ENCODE measurements at regions not wholly inside any gene's neighbourhood (a gene's known extent, or its start where the extent isn't known, plus 50 kb on each side); places are given as distances from the start of the nearest gene placed in this dataset.

GRCh38 chr10:130902471-130902870 lies 409.1 kb downstream of the TCERG1L start:
- Histone ChIP-seq H3K9me3 (ENCODE audit: control insufficient read depth in 4 of 4, insufficient read depth in 3 of 4, low read length in 3 of 4) (peaks cover 0 to 4% (median 0%) of the 10 kb centered on the region in 4 donors), H3K4me1 (ENCODE audit: control insufficient read depth in 5 of 5, insufficient read depth in 5 of 5, low read length in 5 of 5) (no peaks in the 10 kb centered on the region), H3K9ac (ENCODE audit: insufficient read depth in 1 of 2, low read length in 2 of 2) (no peak overlapping the region), H3K27me3 (ENCODE audit: control insufficient read depth in 3 of 3, insufficient read depth in 3 of 3, low read length in 2 of 3) (no peaks in the 10 kb centered on the region), H3K27ac (ENCODE audit: low read depth in 1 of 2, low read length in 1 of 2) (no peak overlapping the region), H3K4me3 (no peak overlapping the region), H3K36me3 (ENCODE audit: control insufficient read depth in 4 of 4, insufficient read depth in 4 of 4, low read length in 4 of 4) (no peaks in the 10 kb centered on the region)
- DNase-seq, result no peak
- no peak for ATAC-seq (ENCODE audit: insufficient read depth, low FRiP score)
- no peak for TF ChIP-seq CTCF (IDR thresholded peaks at IDR 0.05; ENCODE audit: control extremely low read depth, extremely low read depth)
- 73 to 82% methylated on average over 8 of the region's 8 CpGs for WGBS, 2 donors

GRCh38 chr10:130902929-130903328 lies 408.6 kb downstream of the TCERG1L start:
- no peak for ATAC-seq (ENCODE audit: insufficient read depth, low FRiP score)
- Histone ChIP-seq H3K27ac (ENCODE audit: low read depth in 1 of 2, low read length in 1 of 2) (no peak overlapping the region), H3K27me3 (ENCODE audit: control insufficient read depth in 3 of 3, insufficient read depth in 3 of 3, low read length in 2 of 3) (no peaks in the 10 kb centered on the region), H3K4me3 (no peak overlapping the region), H3K9ac (ENCODE audit: insufficient read depth in 1 of 2, low read length in 2 of 2) (no peak overlapping the region), H3K4me1 (ENCODE audit: control insufficient read depth in 5 of 5, insufficient read depth in 5 of 5, low read length in 5 of 5) (no peaks in the 10 kb centered on the region), H3K36me3 (ENCODE audit: control insufficient read depth in 4 of 4, insufficient read depth in 4 of 4, low read length in 4 of 4) (no peaks in the 10 kb centered on the region), H3K9me3 (ENCODE audit: control insufficient read depth in 4 of 4, insufficient read depth in 3 of 4, low read length in 3 of 4) (peaks cover 0 to 4% (median 0%) of the 10 kb centered on the region in 4 donors)
- WGBS, 2 donors, result 72 to 88% methylated on average over 2 of the region's 2 CpGs
- TF ChIP-seq CTCF (IDR thresholded peaks at IDR 0.05; ENCODE audit: control extremely low read depth, extremely low read depth), result no peak
- no peak for DNase-seq

- DNase-seq (no peak), ATAC-seq (ENCODE audit: insufficient read depth, low FRiP score) (no peak)
- H3K36me3 ChIP-seq (ENCODE audit: control insufficient read depth in 4 of 4, insufficient read depth in 4 of 4, low read length in 4 of 4), result no peaks in the 10 kb centered on the region
- H3K9ac ChIP-seq (ENCODE audit: insufficient read depth in 1 of 2, low read length in 2 of 2), result no peak overlapping the region
- no peaks in the 10 kb centered on the region for H3K27me3 ChIP-seq (ENCODE audit: control insufficient read depth in 3 of 3, insufficient read depth in 3 of 3, low read length in 2 of 3)
- no peaks in the 10 kb centered on the region for H3K4me1 ChIP-seq (ENCODE audit: control insufficient read depth in 5 of 5, insufficient read depth in 5 of 5, low read length in 5 of 5)
- no peak for TF ChIP-seq CTCF (IDR thresholded peaks at IDR 0.05; ENCODE audit: control extremely low read depth, extremely low read depth)
- H3K27ac ChIP-seq (ENCODE audit: low read depth in 1 of 2, low read length in 1 of 2), result no peak overlapping the region
- H3K9me3 ChIP-seq (ENCODE audit: control insufficient read depth in 4 of 4, insufficient read depth in 3 of 4, low read length in 3 of 4), result peaks cover 0 to 4% (median 0%) of the 10 kb centered on the region in 4 donors
- H3K4me3 ChIP-seq, result no peak overlapping the region
- 82 to 93% methylated on average over 8 of the region's 8 CpGs for WGBS, 2 donors
Observed at GRCh38 chr10:130904676-130905075, 406.8 kb downstream of the TCERG1L start.

GRCh38 chr10:130905386-130905785 lies 406.1 kb downstream of the TCERG1L start:
- no peak overlapping the region for H3K4me3 ChIP-seq
- TF ChIP-seq CTCF (IDR thresholded peaks at IDR 0.05; ENCODE audit: control extremely low read depth, extremely low read depth), result no peak
- ATAC-seq (ENCODE audit: insufficient read depth, low FRiP score) (no peak), DNase-seq (no peak)
- no peak overlapping the region for H3K9ac ChIP-seq (ENCODE audit: insufficient read depth in 1 of 2, low read length in 2 of 2)
- 74 to 80% methylated on average over 8 of the region's 8 CpGs for WGBS, 2 donors
- H3K9me3 ChIP-seq (ENCODE audit: control insufficient read depth in 4 of 4, insufficient read depth in 3 of 4, low read length in 3 of 4), result peaks cover 0 to 4% (median 0%) of the 10 kb centered on the region in 4 donors
- H3K4me1 ChIP-seq (ENCODE audit: control insufficient read depth in 5 of 5, insufficient read depth in 5 of 5, low read length in 5 of 5), result no peaks in the 10 kb centered on the region
- H3K36me3 ChIP-seq (ENCODE audit: control insufficient read depth in 4 of 4, insufficient read depth in 4 of 4, low read length in 4 of 4), result no peaks in the 10 kb centered on the region
- no peaks in the 10 kb centered on the region for H3K27me3 ChIP-seq (ENCODE audit: control insufficient read depth in 3 of 3, insufficient read depth in 3 of 3, low read length in 2 of 3)
- H3K27ac ChIP-seq (ENCODE audit: low read depth in 1 of 2, low read length in 1 of 2), result no peak overlapping the region
